Activated effector memory CD4-positive, alpha-beta T cell treated with anti-CD3 and anti-CD28 coated beads, Interleukin-2, amount 50 U/mL, for 16 hours (primary cell): ENCODE measurements at regions not wholly inside any gene's neighbourhood (a gene's known extent, or its start where the extent isn't known, plus 50 kb on each side); places are given as distances from the start of the nearest gene placed in this dataset.
"Not testable (repeated sequence)": the region's sequence is repeated elsewhere in the genome, so short reads cannot be mapped to it uniquely, and the experiment has no call there.

Experiments
- DNase-seq: peaks from one replicate; pipeline ENCODE4 v3.0.0-alpha.2; 2020

GRCh38 chr17:26936645-26937044, 357.3 kb upstream of the WSB1 start:
- not testable (repeated sequence) for DNase-seq

GRCh38 chr17:26937750-26938322, 356.1 kb upstream of the WSB1 start:
- DNase-seq = not testable (repeated sequence)

GRCh38 chr17:26939755-26940154, 354.2 kb upstream of the WSB1 start:
- not testable (repeated sequence) for DNase-seq

GRCh38 chr17:26940587-26940986, 353.3 kb upstream of the WSB1 start:
- DNase-seq = not testable (repeated sequence)

GRCh38 chr17:26962255-26963162, 331.4 kb upstream of the WSB1 start:
- no peak for DNase-seq

- no peak for DNase-seq
Observed at GRCh38 chr17:26963163-26963503, 330.8 kb upstream of the WSB1 start.

GRCh38 chr17:26965898-26966624, 327.9 kb upstream of the WSB1 start:
- not testable (repeated sequence) for DNase-seq

DNA sequence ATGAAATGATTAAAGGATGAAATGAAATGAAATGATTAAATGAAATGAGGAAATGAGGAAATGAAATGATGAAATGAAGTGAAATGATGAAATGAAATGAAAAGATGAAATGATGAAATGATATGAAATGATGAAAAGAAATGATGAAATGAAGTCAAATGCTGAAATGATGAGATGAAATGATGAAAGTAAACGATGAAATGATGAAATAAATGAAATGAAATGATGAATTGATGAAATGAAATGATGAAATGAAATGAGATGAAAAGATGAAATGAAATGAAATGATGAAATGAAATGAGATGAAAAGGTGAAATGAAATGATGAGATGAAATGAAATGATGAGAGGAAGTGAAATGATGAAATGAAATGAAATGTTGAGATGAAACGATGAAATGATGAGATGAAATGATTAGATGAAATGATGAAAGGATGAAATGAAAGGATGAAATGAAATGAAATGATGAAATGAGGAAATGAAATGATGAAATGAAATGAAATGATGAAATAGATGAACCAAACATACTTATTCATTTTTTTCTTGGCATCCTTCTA, 327.2 kb upstream of the WSB1 start:
- DNase-seq = not testable (repeated sequence)

DNA sequence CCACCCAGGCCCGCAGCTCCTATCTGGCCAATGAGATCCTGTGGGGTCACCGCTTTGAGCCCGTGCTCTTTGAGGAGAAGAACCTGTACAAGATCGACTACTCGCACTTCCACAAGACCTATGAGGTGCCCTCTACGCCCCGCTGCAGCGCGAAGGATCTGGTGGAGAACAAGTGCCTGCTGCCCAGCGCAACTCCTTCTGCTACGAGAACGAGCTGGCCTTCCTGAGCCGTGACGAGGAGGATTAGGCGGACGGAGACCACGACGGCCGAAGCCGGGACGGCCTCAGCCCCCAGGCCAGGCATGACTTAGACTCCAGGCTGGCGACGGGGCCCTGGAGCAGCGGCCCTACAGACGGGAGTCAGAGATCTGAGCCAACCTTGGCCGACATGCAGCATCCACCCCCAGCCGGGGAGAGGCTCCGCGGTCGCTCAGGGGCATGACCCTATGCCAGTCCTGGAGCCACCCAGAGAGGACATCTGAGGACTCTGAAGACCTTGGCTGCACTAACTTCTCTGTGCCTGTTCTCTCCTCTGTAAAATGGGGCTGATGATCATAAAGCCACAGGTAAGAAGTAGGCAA, 312.0 kb upstream of the WSB1 start:
- not testable (repeated sequence) for DNase-seq

DNA sequence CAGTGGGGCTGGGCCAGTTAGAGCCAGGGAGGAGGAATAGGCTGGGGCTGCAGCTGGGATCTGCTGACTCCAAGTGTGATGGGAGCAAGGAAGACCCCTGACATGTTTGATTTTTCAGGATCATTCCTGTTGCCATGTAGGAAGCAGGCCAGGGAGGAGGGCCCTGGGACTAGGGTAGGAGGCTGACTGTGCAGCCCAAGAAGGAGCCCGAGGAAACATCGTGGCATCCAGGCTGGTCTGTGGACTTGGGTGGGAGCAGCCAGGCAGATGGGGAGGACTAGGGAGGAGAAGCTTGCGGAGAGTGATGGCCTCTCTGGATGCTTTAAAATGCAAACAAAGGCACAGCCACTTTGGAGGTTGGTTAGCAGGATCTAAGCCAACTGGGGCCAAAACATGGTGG, 311.4 kb upstream of the WSB1 start:
- DNase-seq = not testable (repeated sequence)

- not testable (repeated sequence) for DNase-seq
Observed at GRCh38 chr17:26987851-26988250, 306.1 kb upstream of the WSB1 start.

- not testable (repeated sequence) for DNase-seq
Observed at GRCh38 chr17:26994648-26995047, 299.3 kb upstream of the WSB1 start.

DNA sequence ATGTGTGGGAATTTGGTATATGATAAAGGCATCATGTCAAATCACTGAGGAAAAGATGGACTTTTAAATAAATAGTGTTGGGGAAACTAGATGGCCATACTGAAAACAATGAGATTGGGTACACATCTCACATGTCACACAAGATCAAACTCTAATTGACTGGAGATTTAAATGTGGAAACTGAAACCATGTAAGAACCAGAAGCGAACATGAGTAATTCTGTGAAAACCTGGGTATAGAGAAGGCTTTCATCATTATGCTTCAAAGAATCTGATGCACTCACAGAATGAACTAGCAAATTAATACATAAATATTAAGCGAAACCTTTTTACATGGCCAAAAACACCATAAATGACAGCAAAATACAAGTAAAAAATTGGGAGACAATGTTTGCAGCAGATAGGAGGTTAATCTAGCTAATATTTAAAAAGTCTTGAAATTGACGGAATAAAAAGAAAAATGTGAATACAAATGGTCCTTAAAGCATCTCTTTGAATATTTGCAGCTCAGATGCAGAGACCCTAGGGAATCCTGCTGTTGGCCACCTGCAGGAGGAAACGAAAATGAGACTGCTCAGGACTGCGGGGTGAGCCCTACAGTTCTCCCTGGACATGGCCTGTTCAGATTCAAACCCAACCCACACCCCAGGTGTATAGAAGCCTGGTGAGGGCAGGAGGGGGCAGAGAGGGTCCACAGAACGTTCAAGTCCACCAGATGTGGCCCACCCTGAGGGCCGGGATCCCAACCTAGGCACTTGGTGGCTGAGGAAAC, 297.6 kb upstream of the WSB1 start:
- DNase-seq = not testable (repeated sequence)

- not testable (repeated sequence) for DNase-seq
Observed at GRCh38 chr17:27007734-27008531, 286.0 kb upstream of the WSB1 start.

DNA sequence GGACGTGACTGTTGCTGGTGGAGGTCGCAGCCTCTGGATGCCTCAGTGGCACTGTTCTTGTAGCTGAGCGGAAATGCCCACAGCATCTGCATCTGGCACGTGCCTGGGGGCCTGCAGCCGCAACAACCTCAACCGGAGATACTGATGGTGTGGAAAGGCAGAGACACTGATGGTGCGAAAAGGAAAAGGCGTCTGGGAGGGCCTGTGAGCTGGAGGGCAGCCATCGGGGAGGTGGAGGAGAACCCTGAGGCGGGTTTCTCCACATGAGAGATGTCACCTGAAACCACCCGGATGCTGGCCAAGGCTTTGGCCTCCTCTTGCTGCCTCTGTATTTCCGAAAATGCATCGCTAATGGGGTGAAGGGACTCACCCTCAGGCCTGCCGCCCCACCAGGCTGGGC, 284.8 kb upstream of the WSB1 start:
- no peak for DNase-seq

GRCh38 chr17:27010138-27010537, 283.8 kb upstream of the WSB1 start:
- DNase-seq = not testable (repeated sequence)

DNA sequence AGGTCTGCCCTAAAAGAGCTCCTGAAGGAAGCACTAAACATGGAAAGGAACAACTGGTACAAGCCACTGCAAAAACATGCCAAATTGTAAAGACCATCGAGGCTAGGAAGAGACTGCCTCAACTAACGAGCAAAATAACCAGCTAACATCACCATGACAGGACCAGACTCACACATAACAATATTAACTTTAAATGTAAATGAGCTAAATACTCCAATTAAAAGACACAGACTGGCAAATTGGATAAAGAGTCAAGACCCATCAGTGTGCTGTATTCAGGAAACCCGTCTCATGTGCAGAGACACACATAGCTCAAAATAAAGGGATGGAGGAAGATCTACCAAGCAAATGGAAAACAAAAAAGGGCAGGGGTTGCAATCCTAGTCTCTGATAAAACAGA, 263.4 kb upstream of the WSB1 start:
- DNase-seq = not testable (repeated sequence)

- no peak for DNase-seq
Observed at GRCh38 chr17:27038676-27039075, 255.2 kb upstream of the WSB1 start.

- DNase-seq = not testable (repeated sequence)
Observed at GRCh38 chr17:27045039-27045438, 248.9 kb upstream of the WSB1 start.

DNA sequence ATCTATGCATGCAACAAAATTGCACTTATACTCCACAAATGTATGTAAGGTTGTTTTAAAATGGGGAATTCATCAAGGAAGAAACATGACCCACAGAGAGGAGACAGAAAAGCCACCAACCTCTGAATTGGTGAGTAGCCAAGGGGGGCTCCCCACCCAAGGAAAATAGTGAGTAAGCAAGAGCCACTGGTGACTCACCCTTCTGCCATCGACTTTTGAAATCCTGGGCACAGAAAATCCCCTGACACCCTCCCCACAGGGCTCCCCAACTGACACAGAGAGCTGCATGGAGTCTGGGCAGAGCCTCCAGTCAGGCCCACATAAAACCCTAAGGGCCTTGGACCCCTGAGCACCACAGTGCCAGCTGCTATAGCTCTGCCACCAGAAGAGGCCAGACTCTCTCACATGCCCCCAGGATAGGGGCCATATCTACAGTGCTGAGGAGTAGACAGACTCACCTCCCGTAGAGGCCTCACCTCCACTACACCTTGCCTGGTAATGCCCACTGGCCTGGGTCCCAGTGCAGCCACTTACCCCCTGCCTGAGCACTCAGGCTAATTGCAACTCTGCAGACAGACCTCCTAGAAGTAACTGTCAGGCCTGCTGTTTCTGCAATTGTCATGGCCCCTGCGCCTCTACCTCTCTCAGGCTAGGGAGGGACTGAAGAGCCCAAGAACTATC, 244.7 kb upstream of the WSB1 start:
- DNase-seq = no peak

GRCh38 chr17:27065588-27065987, 228.3 kb upstream of the WSB1 start:
- DNase-seq = no peak
